K562 (cell line): ENCODE measurements at regions not wholly inside any gene's neighbourhood (a gene's known extent, or its start where the extent isn't known, plus 50 kb on each side); places are given as distances from the start of the nearest gene placed in this dataset.

Experiments used
- ATAC-seq: fragments of 200-7000 bp; cut with Tn5 transposase; 3 replicates; pipeline ENCODE4 v1.9.1; 2020; ENCODE audit warnings: moderate library complexity
- BruUV-seq: library from RNA; stranded (reverse); fragments of 400-500 nt; replicated peaks from 2 replicates; lab custom pipeline; 2021; lab: Mats Ljungman, UMichigan
- CTCF ChIA-PET: fragments of 300-600 bp; formaldehyde crosslinking; extraction: SDS; loops from one replicate; lab custom pipeline; 2021; ENCODE audit warnings: low intra/inter-chr PET ratio; lab: Yijun Ruan, JAX
- POLR2A ChIA-PET: fragments of 300-600, 350-650 bp; sonication (Branson Sonifier 250); formaldehyde crosslinking; extraction: SDS; loops from one replicate; lab custom pipeline; 2021; ENCODE audit warnings: antibody characterized with exemption, inconsistent platforms; lab: Yijun Ruan, JAX
- DNase-seq, 4 experiments: peaks; one replicate each; pipeline versions ENCODE4 v3.0.0 to v3.0.0-alpha.2; 2011 to 2018; ENCODE audit warnings: low spot score in 3 of 4, mixed read lengths in 3 of 4; ENCODE audit errors: extremely low read depth in 1 of 4
- FAIRE-seq: peaks from 2 replicates; lab custom pipeline; 2011; peaks lifted over from hg19 to GRCh38; lab: Jason Lieb, UNC
- H2AFZ ChIP-seq: 2 replicates; pipeline ENCODE4 v1.6.0; 2011; ENCODE audit warnings: low read depth, low read length, control low read depth, inconsistent platforms
- H3K27ac ChIP-seq: fragments of 200-600 bp; 3 replicates; pipeline ENCODE4 v1.8.0; 2011; ENCODE audit warnings: low read depth, mild to moderate bottlenecking, control low read depth, inconsistent platforms, low read length, moderate library complexity, mixed read lengths; ENCODE audit errors: extremely low read depth
- H3K27me3 ChIP-seq, 2 experiments: fragments of 300-600 bp in 1 of 2; 2 replicates in 1 of 2; 3 replicates in 1 of 2; pipeline versions ENCODE4 v1.6.0 to v1.8.0; 2011; ENCODE audit warnings: inconsistent platforms in 2 of 2, low read length in 2 of 2, mild to moderate bottlenecking in 1 of 2, mixed read lengths in 1 of 2, moderate library complexity in 1 of 2; ENCODE audit not compliant: control insufficient read depth in 2 of 2, insufficient read depth in 2 of 2
- H3K36me3 ChIP-seq: fragments of 300-600 bp; 3 replicates; pipeline ENCODE4 v1.8.0; 2011; ENCODE audit warnings: mild to moderate bottlenecking, low read length, inconsistent platforms; ENCODE audit not compliant: control insufficient read depth, insufficient read depth
- H3K4me1 ChIP-seq, 2 experiments: fragments of 200-600 bp in 1 of 2; replicated peaks in 1 of 2; 2 replicates in 1 of 2; 3 replicates in 1 of 2; pipeline versions ENCODE4 v1.5.1 to v1.8.0; 2011; ENCODE audit warnings: inconsistent platforms in 2 of 2, low read length in 2 of 2, mild to moderate bottlenecking in 1 of 2, mixed read lengths in 1 of 2, moderate library complexity in 1 of 2; ENCODE audit not compliant: control insufficient read depth in 2 of 2, insufficient read depth in 2 of 2
- H3K4me2 ChIP-seq: 2 replicates; pipeline ENCODE4 v1.6.1; 2011; ENCODE audit warnings: low read length, control low read depth, inconsistent platforms, mixed read lengths; ENCODE audit not compliant: insufficient read depth
- H3K4me3 ChIP-seq: fragments of 200-600 bp; sonication (generic), shearing (Covaris generic); 2 replicates; pipeline ENCODE4 v1.5.1; 2016; ENCODE audit warnings: control low read depth, inconsistent platforms
- H3K79me2 ChIP-seq: fragments of 200-600 bp; 3 replicates; pipeline ENCODE4 v1.8.0; 2011; ENCODE audit warnings: low read length, inconsistent platforms; ENCODE audit not compliant: control insufficient read depth, insufficient read depth
- H3K9ac ChIP-seq, 2 experiments: 2 replicates each; pipeline versions ENCODE4 v1.6.0 to v1.6.1; 2011; ENCODE audit warnings: low read depth in 2 of 2, low read length in 2 of 2, control low read depth in 1 of 2, inconsistent platforms in 1 of 2, mild to moderate bottlenecking in 1 of 2, mixed read lengths in 1 of 2; ENCODE audit not compliant: insufficient read depth in 1 of 2
- H3K9me1 ChIP-seq: one replicate; pipeline ENCODE4 v1.6.0; 2011; ENCODE audit warnings: inconsistent platforms, mild to moderate bottlenecking, low read length, moderate library complexity; ENCODE audit not compliant: control insufficient read depth, insufficient read depth
- H3K9me3 ChIP-seq: replicated peaks from 2 replicates; pipeline ENCODE4 v1.5.1; 2011; ENCODE audit warnings: low read depth, low read length, inconsistent platforms; ENCODE audit not compliant: control insufficient read depth, insufficient read depth
- H4K20me1 ChIP-seq: replicated peaks from 2 replicates; pipeline ENCODE4 v1.6.1; 2011; ENCODE audit warnings: low read length, inconsistent platforms, mixed read lengths; ENCODE audit not compliant: control insufficient read depth, insufficient read depth
- GTF2B ChIP-seq: IDR thresholded peaks from 2 replicates; pipeline ENCODE4 v1.6.1; 2011; ENCODE audit not compliant: insufficient read length; ENCODE audit errors: extremely low read depth
- MEIS2 ChIP-seq: fragments of 450-650 bp; IDR thresholded peaks from 2 replicates; pipeline ENCODE4 v1.6.1; 2014; ENCODE audit warnings: mild to moderate bottlenecking; ENCODE audit not compliant: partially characterized antibody
- PKNOX1 ChIP-seq: fragments of 450-650 bp; IDR thresholded peaks from 2 replicates; pipeline ENCODE4 v1.6.1; 2016
- ZFPM2 ChIP-seq: fragments of 250-450 bp; sonication (Bioruptor Pico); IDR thresholded peaks from 2 replicates; pipeline ENCODE4 v1.5.1; 2022; ENCODE audit warnings: mild to moderate bottlenecking
- ZKSCAN8 ChIP-seq: fragments of 200-800 bp; sonication (Bioruptor generic); IDR thresholded peaks from 2 replicates; pipeline ENCODE4 v1.6.1; 2016; ENCODE audit warnings: missing genetic modification characterization, missing compliant biosample characterization
- WGBS: fragments of 100-300 bp; shearing (Covaris generic); methylation state at CpG from one replicate; pipeline ENCODE4 v1.1.6; 2016; ENCODE audit warnings: low coverage, mixed read lengths; ENCODE audit not compliant: insufficient coverage; ENCODE audit errors: missing lambda C conversion rate; 5-methylcytosine and 5-hydroxymethylcytosine counted together
- in situ Hi-C: fragments of 300-500 bp; cut with MboI; formaldehyde crosslinking; loops from 4 replicates; pipeline ENCODE4 v1.15.0; 2018; ENCODE audit warnings: inconsistent platforms, mixed read lengths
- intact Hi-C: fragments of 100-400 bp; cut with micrococcal nuclease; formaldehyde crosslinking; loops from 2 replicates; pipeline ENCODE4 v1.14.2; 2022

GRCh38 chr2:175552902-175553301 is 371.4 kb upstream of the ATP5MC3 start:
- Histone ChIP-seq H3K27ac (no peak overlapping the region), H3K9me3 (no peaks in the 10 kb centered on the region), H3K36me3 (no peaks in the 10 kb centered on the region), H3K4me3 (no peak overlapping the region), H3K9me1 (no peaks in the 10 kb centered on the region), H3K4me1 (no peaks in the 10 kb centered on the region), H3K9ac (no peak overlapping the region), H3K27me3 (peaks cover 2% of the 10 kb centered on the region in 2 experiments; a peak in 2 of 5 replicates), H3K4me2 (no peak overlapping the region), H3K79me2 (no peaks in the 10 kb centered on the region), H4K20me1 (no peaks in the 10 kb centered on the region), H2AFZ (no peak overlapping the region)
- 0% methylated on average over 1 of the region's 1 CpG for WGBS
- FAIRE-seq (no peak), DNase-seq (no peak), ATAC-seq (peak; percentile 32; the same call in 1 of the 3 replicates)
- in situ Hi-C loops (no loop called here), intact Hi-C loops (no loop called here)
- CTCF ChIA-PET, result no interaction called here
- no TSS peak for BruUV-seq
- TF ChIP-seq PKNOX1 (peak; percentile 54), GTF2B (no peak), ZFPM2 (CRISPR knock-in tag) (no peak), MEIS2 (peak; percentile 38), ZKSCAN8 (no peak)
- POLR2A ChIA-PET, result no interaction called here
